Breast epithelium (tissue), 4 donors: ENCODE measurements at regions not wholly inside any gene's neighbourhood (a gene's known extent, or its start where the extent isn't known, plus 50 kb on each side); places are given as distances from the start of the nearest gene placed in this dataset.

Source experiments
- DNase-seq, 2 donors: peaks; one replicate each; pipeline ENCODE4 v3.0.0-alpha.2; 2019; ENCODE audit warnings: low spot score in 2 of 2
- H3K27ac ChIP-seq, 2 donors: fragments of 200-600 bp; sonication (generic) in 1 of 2; one replicate each; pipeline ENCODE4 v1.5.1; 2016 to 2019; ENCODE audit warnings: mild to moderate bottlenecking in 1 of 2
- H3K27me3 ChIP-seq, 2 donors: fragments of 200-600 bp; sonication (generic) in 1 of 2; one replicate each; pipeline versions ENCODE4 v1.5.1 to v1.6.0; 2017 to 2019; ENCODE audit warnings: control low read depth in 1 of 2, mild to moderate bottlenecking in 1 of 2
- H3K36me3 ChIP-seq: fragments of 200-600 bp; one replicate; pipeline ENCODE4 v1.5.1; 2019
- H3K4me1 ChIP-seq, 2 donors: fragments of 200-600 bp; sonication (generic); one replicate each; pipeline ENCODE4 v1.5.1; 2016 to 2019; ENCODE audit warnings: control low read depth in 1 of 2
- H3K4me3 ChIP-seq, 3 donors: fragments of 200-600 bp; sonication (generic); 1 replicate in 2 of 3; 2 replicates in 1 of 3; pipeline ENCODE4 v1.5.1; 2016 to 2019; ENCODE audit warnings: mild to moderate bottlenecking in 3 of 3, moderate library complexity in 2 of 3
- H3K9me3 ChIP-seq, 2 donors: fragments of 200-600 bp; sonication (generic) in 1 of 2; one replicate each; pipeline ENCODE4 v1.5.1; 2016 to 2019; ENCODE audit warnings: control low read depth in 1 of 2
- CTCF ChIP-seq, 3 donors: fragments of 450-650 bp; IDR thresholded peaks; one replicate each; pipeline ENCODE4 v1.5.1; 2016 to 2017; ENCODE audit warnings: antibody characterized with exemption in 3 of 3, mild to moderate bottlenecking in 3 of 3, moderate library complexity in 3 of 3
- POLR2A ChIP-seq: fragments of 450-650 bp; IDR thresholded peaks from one replicate; pipeline ENCODE4 v1.6.1; 2016; ENCODE audit warnings: antibody characterized with exemption, mild to moderate bottlenecking, moderate library complexity
- POLR2AphosphoS5 ChIP-seq, 3 donors: sonication (generic); formaldehyde crosslinking; IDR thresholded peaks; one replicate each; pipeline ENCODE4 v1.6.1; 2017; ENCODE audit warnings: antibody characterized with exemption in 3 of 3
- intact Hi-C: fragments of 100-400 bp; cut with DNase I; formaldehyde crosslinking; loops from one replicate; pipeline ENCODE4 v1.15.1; 2023; ENCODE audit warnings: low total_unique reads

DNA sequence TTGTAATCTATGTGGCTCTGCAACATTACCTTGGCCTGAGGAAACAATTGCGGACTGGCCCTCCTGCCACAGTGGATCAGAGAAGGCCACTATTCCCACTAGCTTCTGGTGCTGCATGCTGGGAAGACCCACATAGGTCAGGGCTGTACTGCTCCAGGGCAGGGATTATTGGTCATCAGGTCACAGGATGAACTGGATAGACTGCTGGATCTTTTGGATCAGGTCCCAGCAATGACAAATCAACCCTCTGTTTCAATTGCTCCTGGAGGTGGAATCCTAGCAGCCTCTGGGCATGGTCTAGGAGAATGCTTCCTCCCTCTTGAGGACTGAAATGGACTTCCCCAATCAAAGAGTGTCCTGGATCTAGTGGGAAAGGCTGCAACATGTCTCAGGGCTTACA is 66.7 kb upstream of the PHF24 start:
- intact Hi-C loops = loop anchor here (10.0 kb wide), 1 partner anchor 73 kb away; no protein-coding TSS in a partner anchor

DNA sequence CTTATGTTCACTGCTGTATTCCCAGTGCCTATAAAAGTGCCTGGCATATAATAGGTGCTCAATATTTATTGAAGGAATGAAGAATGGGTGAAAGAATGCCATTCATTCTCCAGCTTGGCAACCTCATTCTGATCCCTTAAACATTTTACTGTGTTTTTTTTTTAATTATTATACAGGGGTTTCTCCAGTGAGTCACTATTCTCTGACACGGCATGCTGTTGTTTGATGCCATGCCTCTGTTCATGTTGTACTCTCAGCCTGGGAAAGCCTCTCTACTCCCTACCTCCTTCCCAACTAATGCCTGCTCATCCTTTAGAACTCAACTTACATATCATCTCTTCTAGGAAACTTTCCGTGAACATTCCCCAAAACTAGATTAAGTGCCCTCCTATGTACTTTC is 70.2 kb upstream of the PHF24 start:
- intact Hi-C loops = no loop called here
- Histone ChIP-seq H3K9me3 (no peaks in the 10 kb centered on the region), H3K27me3 (no peaks in the 10 kb centered on the region), H3K4me3 (no peak overlapping the region), H3K36me3 (no peaks in the 10 kb centered on the region), H3K27ac (no peak overlapping the region), H3K4me1 (no peaks in the 10 kb centered on the region)
- no peak for TF ChIP-seq CTCF (IDR thresholded peaks at IDR 0.05)
- TF ChIP-seq POLR2A = no peak
- TF ChIP-seq POLR2AphosphoS5 (IDR thresholded peaks at IDR 0.05) = no peak
- DNase-seq = no peak

More for the DNA sequence above, 66.7 kb upstream of the PHF24 start:
- DNase-seq = no peak
- Histone ChIP-seq H3K36me3 (no peaks in the 10 kb centered on the region), H3K27ac (peak overlapping the region in 1 of 2 donors; percentile 66), H3K27me3 (no peaks in the 10 kb centered on the region), H3K9me3 (no peaks in the 10 kb centered on the region), H3K4me3 (no peak overlapping the region), H3K4me1 (no peaks in the 10 kb centered on the region)
- TF ChIP-seq POLR2AphosphoS5 (IDR thresholded peaks at IDR 0.05) (no peak), CTCF (IDR thresholded peaks at IDR 0.05) (no peak), POLR2A (no peak)

DNA sequence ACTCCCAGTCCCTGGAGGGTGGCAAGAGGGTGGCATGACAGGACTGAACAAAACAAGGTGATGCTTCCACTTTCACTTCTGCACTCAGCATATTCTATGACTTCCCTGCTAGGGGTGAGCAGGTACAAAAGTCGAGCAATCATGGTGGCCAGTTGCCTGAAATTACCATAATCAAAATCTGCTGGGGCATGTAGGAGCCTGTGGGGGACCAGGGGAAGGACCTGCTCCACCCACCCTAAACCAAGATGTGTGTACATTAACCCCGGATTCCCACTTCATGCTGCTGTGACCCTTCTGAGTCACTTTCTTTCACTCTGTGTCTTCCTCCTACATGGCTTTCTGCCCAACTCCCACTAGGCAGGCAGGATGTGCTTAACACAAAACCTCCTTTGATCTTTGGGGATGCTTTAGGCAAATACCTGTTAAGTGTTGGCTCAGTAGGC is 73.3 kb upstream of the PHF24 start:
- no peaks in the 10 kb centered on the region for H3K27me3 ChIP-seq
- no peaks in the 10 kb centered on the region for H3K4me1 ChIP-seq
- TF ChIP-seq POLR2AphosphoS5 (IDR thresholded peaks at IDR 0.05) (no peak), CTCF (IDR thresholded peaks at IDR 0.05) (no peak), POLR2A (no peak)
- H3K27ac ChIP-seq = no peak overlapping the region
- H3K36me3 ChIP-seq = no peaks in the 10 kb centered on the region
- H3K9me3 ChIP-seq = no peaks in the 10 kb centered on the region
- no peak for DNase-seq
- H3K4me3 ChIP-seq = no peak overlapping the region
- intact Hi-C loops = no loop called here

GRCh38 chr9:34876096-34876495 is 82.0 kb upstream of the PHF24 start:
- intact Hi-C loops = no loop called here
- Histone ChIP-seq H3K27ac (no peak overlapping the region), H3K27me3 (no peaks in the 10 kb centered on the region), H3K4me1 (no peaks in the 10 kb centered on the region), H3K9me3 (no peaks in the 10 kb centered on the region), H3K4me3 (no peak overlapping the region), H3K36me3 (no peaks in the 10 kb centered on the region)
- TF ChIP-seq CTCF (IDR thresholded peaks at IDR 0.05) = no peak
- no peak for TF ChIP-seq POLR2AphosphoS5 (IDR thresholded peaks at IDR 0.05)
- no peak for TF ChIP-seq POLR2A
- DNase-seq = no peak

DNA sequence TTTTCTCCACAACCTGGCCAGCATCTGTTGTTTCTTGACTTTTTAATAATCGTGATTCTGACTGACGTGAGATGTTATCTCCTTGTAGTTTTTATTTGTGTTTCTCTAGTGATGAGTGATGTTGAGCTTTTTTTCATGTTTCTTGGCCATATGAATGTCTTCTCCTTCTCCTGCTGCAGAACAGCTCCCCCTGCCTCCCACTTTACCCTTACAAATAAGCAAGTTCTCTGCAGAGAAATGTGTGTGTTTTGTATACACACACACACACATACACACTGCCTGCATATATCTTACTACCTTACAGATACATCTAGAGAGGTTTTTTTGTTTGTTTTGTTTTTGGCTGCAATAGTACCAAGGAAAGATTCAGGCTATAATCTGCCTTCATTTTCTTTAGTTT is 88.7 kb upstream of the PHF24 start:
- Histone ChIP-seq H3K9me3 (peaks cover 0 to 10% of the 10 kb centered on the region in 2 donors), H3K27me3 (no peaks in the 10 kb centered on the region), H3K4me3 (no peak overlapping the region), H3K27ac (no peak overlapping the region), H3K36me3 (no peaks in the 10 kb centered on the region), H3K4me1 (no peaks in the 10 kb centered on the region)
- no peak for DNase-seq
- intact Hi-C loops = no loop called here
- TF ChIP-seq POLR2A (no peak), POLR2AphosphoS5 (IDR thresholded peaks at IDR 0.05) (no peak), CTCF (IDR thresholded peaks at IDR 0.05) (no peak)
